NOMO-1 (cell line): ENCODE measurements at regions not wholly inside any gene's neighbourhood (a gene's known extent, or its start where the extent isn't known, plus 50 kb on each side); places are given as distances from the start of the nearest gene placed in this dataset.
"Not testable (repeated sequence)": the region's sequence is repeated elsewhere in the genome, so short reads cannot be mapped to it uniquely, and the experiment has no call there.

Experiments
- DNase-seq, 2 experiments: peaks; one replicate each; lab custom pipeline; 2025; ENCODE audit not compliant: unreplicated experiment in 2 of 2; lab: John Stamatoyannopoulos, UW

GRCh38 chr4:96390404-96390803 is 550.5 kb downstream of the PDHA2 start:
- DNase-seq: no peak

- no peak for DNase-seq
Observed at GRCh38 chr4:96395747-96396146, 555.9 kb downstream of the PDHA2 start.

- no peak for DNase-seq
Observed at GRCh38 chr4:96406742-96407141, 566.8 kb downstream of the PDHA2 start.

- DNase-seq: no peak
Observed at GRCh38 chr4:96407225-96407624, 567.3 kb downstream of the PDHA2 start.

GRCh38 chr4:96407738-96408463 is 568.0 kb downstream of the PDHA2 start:
- no peak for DNase-seq

GRCh38 chr4:96414853-96415252 is 575.0 kb downstream of the PDHA2 start:
- not testable (repeated sequence) for DNase-seq

GRCh38 chr4:96429657-96430056 is 589.8 kb downstream of the PDHA2 start:
- no peak for DNase-seq

GRCh38 chr4:96431094-96431493 is 591.2 kb downstream of the PDHA2 start:
- no peak for DNase-seq

- no peak for DNase-seq
Observed at GRCh38 chr4:96448315-96448872, 608.5 kb downstream of the PDHA2 start.

- no peak for DNase-seq
Observed at GRCh38 chr4:96455045-96455720, 615.3 kb downstream of the PDHA2 start.

- DNase-seq: not testable (repeated sequence)
Observed at GRCh38 chr4:96458031-96458430, 618.1 kb downstream of the PDHA2 start.

GRCh38 chr4:96459105-96459504 is 619.2 kb downstream of the PDHA2 start:
- no peak for DNase-seq

GRCh38 chr4:96465834-96466233 is 625.9 kb downstream of the PDHA2 start:
- no peak for DNase-seq

- no peak for DNase-seq
Observed at GRCh38 chr4:96471956-96472867, 632.3 kb downstream of the PDHA2 start.

GRCh38 chr4:96473246-96473645 is 633.4 kb downstream of the PDHA2 start:
- no peak for DNase-seq

- no peak for DNase-seq
Observed at GRCh38 chr4:96483308-96484030, 643.6 kb downstream of the PDHA2 start.

GRCh38 chr4:96486563-96486962 is 646.7 kb downstream of the PDHA2 start:
- DNase-seq: no peak

GRCh38 chr4:96497621-96498020 is 657.7 kb downstream of the PDHA2 start:
- no peak for DNase-seq

- DNase-seq: no peak
Observed at GRCh38 chr4:96504386-96504785, 664.5 kb downstream of the PDHA2 start.

GRCh38 chr4:96509039-96509741 is 669.3 kb downstream of the PDHA2 start:
- no peak for DNase-seq
